ENCODE measurements at regions not wholly inside any gene's neighbourhood (a gene's known extent, or its start where the extent isn't known, plus 50 kb on each side); places are given as distances from the start of the nearest gene placed in this dataset.

- Histone ChIP-seq H3K9me3 (ENCODE audit: insufficient read depth, low read depth, low read length) (no peaks in the 10 kb centered on the region), H3K4me2 (ENCODE audit: low read depth, low read length, poor library complexity, severe bottlenecking) (no peak overlapping the region), H3F3A (ENCODE audit: low read depth) (no peaks in the 10 kb centered on the region), H3K36me3 (ENCODE audit: insufficient read depth, low read length) (no peaks in the 10 kb centered on the region), H2AFZ (ENCODE audit: low read length) (no peak overlapping the region), H3K9me2 (replicated peaks; ENCODE audit: low read depth, low read length) (no peaks in the 10 kb centered on the region), H3K4me3 (ENCODE audit: low read length, poor library complexity, severe bottlenecking) (no peak overlapping the region), H4K20me1 (ENCODE audit: insufficient read depth, low read length, poor library complexity, severe bottlenecking) (no peaks in the 10 kb centered on the region), H3K79me2 (ENCODE audit: insufficient read depth, low read length) (no peaks in the 10 kb centered on the region), H3K27me3 (ENCODE audit: insufficient read depth, low read length, poor library complexity, severe bottlenecking) (no peaks in the 10 kb centered on the region), H3K4me1 (ENCODE audit: insufficient read depth, low read length, poor library complexity, severe bottlenecking) (peaks cover 4% of the 10 kb centered on the region), H3K9ac (ENCODE audit: low read depth, low read length, poor library complexity, severe bottlenecking) (no peak overlapping the region)
- TF ChIP-seq CTCF (conservative IDR thresholded peaks at IDR 0.05; ENCODE audit: low read length) (no peak), EZH2phosphoT487 (IDR thresholded peaks at IDR 0.05; ENCODE audit: borderline replicate concordance) (no peak)
Observed at GRCh38 chr17:63151941-63152523, 186.0 kb downstream of the TANC2 start.

GRCh38 chr17:63153488-63153887 lies 187.5 kb downstream of the TANC2 start:
- no peaks in the 10 kb centered on the region for H3K79me2 ChIP-seq (ENCODE audit: insufficient read depth, low read length)
- TF ChIP-seq CTCF (conservative IDR thresholded peaks at IDR 0.05; ENCODE audit: low read length) = no peak
- TF ChIP-seq EZH2phosphoT487 (IDR thresholded peaks at IDR 0.05; ENCODE audit: borderline replicate concordance) = no peak
- H3K27me3 ChIP-seq (ENCODE audit: insufficient read depth, low read length, poor library complexity, severe bottlenecking) = no peaks in the 10 kb centered on the region
- no peaks in the 10 kb centered on the region for H3K36me3 ChIP-seq (ENCODE audit: insufficient read depth, low read length)
- no peaks in the 10 kb centered on the region for H3K9me3 ChIP-seq (ENCODE audit: insufficient read depth, low read depth, low read length)
- no peak overlapping the region for H3K4me3 ChIP-seq (ENCODE audit: low read length, poor library complexity, severe bottlenecking)
- no peak overlapping the region for H3K4me2 ChIP-seq (ENCODE audit: low read depth, low read length, poor library complexity, severe bottlenecking)
- H3K9me2 ChIP-seq (replicated peaks; ENCODE audit: low read depth, low read length) = no peaks in the 10 kb centered on the region
- H3K9ac ChIP-seq (ENCODE audit: low read depth, low read length, poor library complexity, severe bottlenecking) = no peak overlapping the region
- no peak overlapping the region for H2AFZ ChIP-seq (ENCODE audit: low read length)
- no peaks in the 10 kb centered on the region for H4K20me1 ChIP-seq (ENCODE audit: insufficient read depth, low read length, poor library complexity, severe bottlenecking)
- H3K4me1 ChIP-seq (ENCODE audit: insufficient read depth, low read length, poor library complexity, severe bottlenecking) = peaks cover 8% of the 10 kb centered on the region
- H3F3A ChIP-seq (ENCODE audit: low read depth) = no peaks in the 10 kb centered on the region

GRCh38 chr17:63154586-63155244 lies 188.7 kb downstream of the TANC2 start:
- H3K9me2 ChIP-seq (replicated peaks; ENCODE audit: low read depth, low read length) = no peaks in the 10 kb centered on the region
- H4K20me1 ChIP-seq (ENCODE audit: insufficient read depth, low read length, poor library complexity, severe bottlenecking) = no peaks in the 10 kb centered on the region
- no peak overlapping the region for H3K9ac ChIP-seq (ENCODE audit: low read depth, low read length, poor library complexity, severe bottlenecking)
- no peak overlapping the region for H2AFZ ChIP-seq (ENCODE audit: low read length)
- H3K4me2 ChIP-seq (ENCODE audit: low read depth, low read length, poor library complexity, severe bottlenecking) = no peak overlapping the region
- H3K9me3 ChIP-seq (ENCODE audit: insufficient read depth, low read depth, low read length) = no peaks in the 10 kb centered on the region
- no peaks in the 10 kb centered on the region for H3K79me2 ChIP-seq (ENCODE audit: insufficient read depth, low read length)
- H3K4me3 ChIP-seq (ENCODE audit: low read length, poor library complexity, severe bottlenecking) = no peak overlapping the region
- H3K27me3 ChIP-seq (ENCODE audit: insufficient read depth, low read length, poor library complexity, severe bottlenecking) = no peaks in the 10 kb centered on the region
- H3K4me1 ChIP-seq (ENCODE audit: insufficient read depth, low read length, poor library complexity, severe bottlenecking) = peaks cover 8% of the 10 kb centered on the region
- H3F3A ChIP-seq (ENCODE audit: low read depth) = no peaks in the 10 kb centered on the region
- no peaks in the 10 kb centered on the region for H3K36me3 ChIP-seq (ENCODE audit: insufficient read depth, low read length)
- no peak for TF ChIP-seq EZH2phosphoT487 (IDR thresholded peaks at IDR 0.05; ENCODE audit: borderline replicate concordance)
- TF ChIP-seq CTCF (conservative IDR thresholded peaks at IDR 0.05; ENCODE audit: low read length) = no peak
